ENCODE measurements at regions not wholly inside any gene's neighbourhood (a gene's known extent, or its start where the extent isn't known, plus 50 kb on each side); places are given as distances from the start of the nearest gene placed in this dataset.

DNA sequence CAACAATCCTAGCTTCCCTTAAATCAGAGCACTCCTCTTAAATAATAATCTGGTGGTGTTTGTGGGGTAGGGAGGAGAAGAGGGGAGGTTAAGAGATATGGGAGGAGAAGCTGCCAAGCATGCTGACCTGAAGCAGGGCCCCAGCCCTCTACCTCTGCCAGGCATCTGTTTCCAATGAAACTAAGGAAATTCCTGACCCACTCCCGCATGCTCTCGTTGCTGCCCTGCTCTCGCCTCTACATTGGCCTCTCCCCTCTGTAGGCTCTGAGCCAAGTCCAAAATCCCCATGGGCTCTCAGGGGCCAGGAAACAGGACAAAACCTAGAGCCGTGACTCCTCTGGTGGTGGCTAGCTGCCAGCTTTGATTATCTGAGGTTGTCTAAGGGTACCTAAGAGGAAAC lies 559.5 kb upstream of the CDH11 start:
- TF ChIP-seq SPI1 (IDR thresholded peaks at IDR 0.05; ENCODE audit: low read depth, low read length): no peak
- TF ChIP-seq POLR2AphosphoS5 (IDR thresholded peaks at IDR 0.05; ENCODE audit: low read depth, low read length): no peak
- TF ChIP-seq POLR2A (IDR thresholded peaks at IDR 0.05; ENCODE audit: low read depth, low read length): no peak
- TF ChIP-seq PAX5 (IDR thresholded peaks at IDR 0.05; ENCODE audit: insufficient read depth, low read length, severe bottlenecking): no peak
- no peak for TF ChIP-seq POU2F2 (IDR thresholded peaks at IDR 0.05; ENCODE audit: low read depth, low read length)
- TF ChIP-seq TAF1 (IDR thresholded peaks at IDR 0.05; ENCODE audit: low read depth, low read length): no peak
- FAIRE-seq: no peak

DNA sequence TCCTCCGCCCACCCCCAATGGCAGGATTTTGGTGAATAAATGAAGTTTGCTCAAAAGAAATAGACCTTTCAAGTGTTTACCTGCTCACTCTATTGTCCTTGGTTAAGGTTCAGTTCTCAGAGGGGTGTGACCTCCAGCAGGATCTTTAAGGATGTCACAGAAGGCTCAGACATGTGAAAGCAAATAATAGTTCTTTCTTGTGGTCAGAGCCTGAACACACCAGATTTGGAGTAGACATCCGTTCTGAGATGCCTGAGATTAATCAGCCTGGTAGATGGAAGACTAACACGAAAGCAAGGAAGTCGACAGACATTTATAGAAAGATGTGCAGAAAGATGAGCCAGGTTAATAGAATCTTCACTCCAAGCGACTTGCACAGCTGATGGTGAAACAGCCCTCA lies 557.9 kb upstream of the CDH11 start:
- TF ChIP-seq POLR2AphosphoS5 (IDR thresholded peaks at IDR 0.05; ENCODE audit: low read depth, low read length): no peak
- no peak for TF ChIP-seq POLR2A (IDR thresholded peaks at IDR 0.05; ENCODE audit: low read depth, low read length)
- no peak for TF ChIP-seq TAF1 (IDR thresholded peaks at IDR 0.05; ENCODE audit: low read depth, low read length)
- no peak for TF ChIP-seq PAX5 (IDR thresholded peaks at IDR 0.05; ENCODE audit: insufficient read depth, low read length, severe bottlenecking)
- TF ChIP-seq SPI1 (IDR thresholded peaks at IDR 0.05; ENCODE audit: low read depth, low read length): no peak
- no peak for TF ChIP-seq POU2F2 (IDR thresholded peaks at IDR 0.05; ENCODE audit: low read depth, low read length)
- DNase-seq (ENCODE audit: insufficient read length, low spot score): no peak
- no peak for FAIRE-seq

More for the DNA sequence above, 559.5 kb upstream of the CDH11 start:
- DNase-seq (ENCODE audit: insufficient read length, low spot score): no peak

DNA sequence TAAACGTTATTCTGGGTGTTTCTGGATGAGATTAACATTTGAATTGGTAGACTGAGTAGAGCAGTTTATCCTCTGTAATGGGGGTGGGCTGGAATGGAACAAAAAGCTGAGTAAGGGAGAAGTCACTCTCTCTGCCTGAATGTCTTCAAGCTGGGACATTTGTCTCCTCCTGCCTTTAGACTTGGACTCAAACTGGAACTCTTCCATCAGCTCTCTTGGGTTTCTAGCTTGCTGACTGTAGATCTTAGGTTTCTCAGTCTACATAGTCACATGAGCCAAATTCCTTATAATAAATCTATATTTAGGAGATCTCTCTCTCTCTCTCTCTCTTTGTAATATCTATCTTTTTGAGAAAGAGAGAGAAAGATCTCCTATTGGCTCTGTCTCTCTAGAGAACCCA lies 553.3 kb upstream of the CDH11 start:
- no peak for FAIRE-seq
- TF ChIP-seq POU2F2 (IDR thresholded peaks at IDR 0.05; ENCODE audit: low read depth, low read length) (no peak), POLR2AphosphoS5 (IDR thresholded peaks at IDR 0.05; ENCODE audit: low read depth, low read length) (no peak), TAF1 (IDR thresholded peaks at IDR 0.05; ENCODE audit: low read depth, low read length) (no peak), SPI1 (IDR thresholded peaks at IDR 0.05; ENCODE audit: low read depth, low read length) (no peak), POLR2A (IDR thresholded peaks at IDR 0.05; ENCODE audit: low read depth, low read length) (no peak), PAX5 (IDR thresholded peaks at IDR 0.05; ENCODE audit: insufficient read depth, low read length, severe bottlenecking) (no peak)
- DNase-seq (ENCODE audit: insufficient read length, low spot score): no peak

DNA sequence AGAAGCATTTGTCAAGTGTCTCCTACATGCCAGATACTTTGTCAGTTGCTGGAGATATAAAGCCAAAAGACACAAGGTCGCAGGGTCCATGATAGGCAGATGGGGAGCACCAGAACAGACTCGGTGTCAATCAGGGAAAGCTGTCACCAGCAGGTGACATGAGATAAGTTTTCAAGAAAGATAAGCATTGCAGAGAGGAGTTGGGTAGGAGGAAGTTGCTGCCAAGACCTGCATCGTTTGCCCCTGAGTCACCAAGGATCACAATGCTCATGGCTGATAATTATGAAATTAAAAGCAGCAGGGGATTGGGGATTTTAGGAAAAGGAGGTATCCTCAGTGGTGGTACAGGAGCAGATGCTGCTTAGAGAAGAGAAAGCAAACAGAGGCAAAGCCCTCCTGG lies 551.1 kb upstream of the CDH11 start:
- FAIRE-seq: no peak
- no peak for DNase-seq (ENCODE audit: insufficient read length, low spot score)
- TF ChIP-seq TAF1 (IDR thresholded peaks at IDR 0.05; ENCODE audit: low read depth, low read length) (no peak), POLR2AphosphoS5 (IDR thresholded peaks at IDR 0.05; ENCODE audit: low read depth, low read length) (no peak), SPI1 (IDR thresholded peaks at IDR 0.05; ENCODE audit: low read depth, low read length) (no peak), POLR2A (IDR thresholded peaks at IDR 0.05; ENCODE audit: low read depth, low read length) (no peak), POU2F2 (IDR thresholded peaks at IDR 0.05; ENCODE audit: low read depth, low read length) (no peak), PAX5 (IDR thresholded peaks at IDR 0.05; ENCODE audit: insufficient read depth, low read length, severe bottlenecking) (no peak)

DNA sequence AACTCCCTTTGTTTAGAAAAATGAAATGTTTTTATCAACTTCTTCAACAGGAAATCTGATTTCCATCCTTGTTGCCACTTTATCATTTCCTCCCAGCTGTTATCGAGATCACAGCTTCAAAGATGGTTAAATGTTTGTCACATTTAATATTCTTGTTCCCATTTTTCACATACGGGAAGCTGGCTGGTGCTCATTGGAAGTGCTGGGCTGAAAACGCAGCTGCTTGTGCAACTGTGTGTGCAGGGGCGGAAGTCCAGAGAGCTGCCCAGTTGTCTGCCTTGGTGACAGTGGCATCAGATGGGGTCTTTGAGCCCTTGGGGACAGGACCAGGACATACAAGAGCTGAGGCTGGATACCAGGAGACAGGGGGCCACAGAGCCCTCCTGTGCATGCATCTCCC lies 549.2 kb upstream of the CDH11 start:
- no peak for FAIRE-seq
- DNase-seq (ENCODE audit: insufficient read length, low spot score): no peak
- TF ChIP-seq POLR2AphosphoS5 (IDR thresholded peaks at IDR 0.05; ENCODE audit: low read depth, low read length) (no peak), POLR2A (IDR thresholded peaks at IDR 0.05; ENCODE audit: low read depth, low read length) (no peak), PAX5 (IDR thresholded peaks at IDR 0.05; ENCODE audit: insufficient read depth, low read length, severe bottlenecking) (no peak), POU2F2 (IDR thresholded peaks at IDR 0.05; ENCODE audit: low read depth, low read length) (no peak), SPI1 (IDR thresholded peaks at IDR 0.05; ENCODE audit: low read depth, low read length) (no peak), TAF1 (IDR thresholded peaks at IDR 0.05; ENCODE audit: low read depth, low read length) (no peak)

DNA sequence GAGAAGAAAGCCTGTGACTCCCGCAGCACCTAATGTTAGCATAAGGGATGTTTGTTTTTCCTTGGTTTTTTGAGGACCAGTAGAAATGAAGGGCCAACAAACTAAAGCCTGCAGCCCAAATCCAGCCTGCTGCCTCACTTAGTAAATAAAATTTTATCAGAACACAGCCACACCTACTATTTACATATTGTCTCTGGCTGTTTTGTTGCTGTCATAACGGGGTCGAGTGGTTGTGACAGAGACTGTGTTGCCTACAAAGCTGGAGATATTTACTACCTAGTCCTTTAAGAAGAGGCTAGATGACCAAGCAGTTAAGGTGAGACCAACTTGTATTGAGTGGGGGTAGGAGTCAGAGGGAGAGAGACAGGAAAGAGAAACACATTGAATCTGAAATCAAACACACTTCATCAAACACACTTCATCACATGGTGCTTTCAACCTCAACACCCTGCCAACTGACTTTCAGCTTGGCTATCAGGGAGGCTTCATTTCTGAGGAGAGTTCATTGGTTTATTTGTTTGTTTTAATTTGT lies 546.3 kb upstream of the CDH11 start:
- FAIRE-seq: no peak
- no peak for DNase-seq (ENCODE audit: insufficient read length, low spot score)
- TF ChIP-seq TAF1 (IDR thresholded peaks at IDR 0.05; ENCODE audit: low read depth, low read length): no peak

DNA sequence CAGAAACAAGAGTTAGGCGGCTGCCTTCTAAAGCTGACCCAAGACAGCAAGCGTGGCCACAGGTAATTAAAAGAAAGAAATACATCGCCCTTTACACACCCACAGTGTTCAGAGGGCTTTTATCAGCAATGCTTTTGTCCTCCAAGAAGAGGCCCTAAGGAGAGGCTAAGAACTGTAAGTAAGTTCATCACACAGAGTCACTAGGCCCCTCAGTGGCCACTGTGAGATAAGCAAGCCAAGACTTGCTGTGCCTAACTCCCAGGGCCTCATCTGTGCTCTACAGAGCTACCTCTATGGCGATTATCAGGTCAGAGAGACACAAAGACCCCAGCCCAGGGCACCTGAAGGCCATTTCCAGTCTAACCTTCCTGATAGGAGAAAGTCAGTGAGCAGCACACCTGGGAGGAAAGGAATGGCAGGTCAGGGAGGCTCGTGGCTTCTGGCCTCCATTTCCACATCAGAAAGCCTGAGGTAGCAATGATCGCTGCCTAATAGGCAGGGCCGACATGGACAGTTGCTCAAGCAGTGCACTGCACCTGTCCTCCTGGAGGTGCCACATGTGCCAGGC lies 545.2 kb upstream of the CDH11 start:
- DNase-seq (ENCODE audit: insufficient read length, low spot score): no peak
- no peak for FAIRE-seq
- TF ChIP-seq PAX5 (IDR thresholded peaks at IDR 0.05; ENCODE audit: insufficient read depth, low read length, severe bottlenecking) (no peak), TAF1 (IDR thresholded peaks at IDR 0.05; ENCODE audit: low read depth, low read length) (no peak), POLR2AphosphoS5 (IDR thresholded peaks at IDR 0.05; ENCODE audit: low read depth, low read length) (no peak), POU2F2 (IDR thresholded peaks at IDR 0.05; ENCODE audit: low read depth, low read length) (no peak), POLR2A (IDR thresholded peaks at IDR 0.05; ENCODE audit: low read depth, low read length) (no peak), SPI1 (IDR thresholded peaks at IDR 0.05; ENCODE audit: low read depth, low read length) (no peak)

DNA sequence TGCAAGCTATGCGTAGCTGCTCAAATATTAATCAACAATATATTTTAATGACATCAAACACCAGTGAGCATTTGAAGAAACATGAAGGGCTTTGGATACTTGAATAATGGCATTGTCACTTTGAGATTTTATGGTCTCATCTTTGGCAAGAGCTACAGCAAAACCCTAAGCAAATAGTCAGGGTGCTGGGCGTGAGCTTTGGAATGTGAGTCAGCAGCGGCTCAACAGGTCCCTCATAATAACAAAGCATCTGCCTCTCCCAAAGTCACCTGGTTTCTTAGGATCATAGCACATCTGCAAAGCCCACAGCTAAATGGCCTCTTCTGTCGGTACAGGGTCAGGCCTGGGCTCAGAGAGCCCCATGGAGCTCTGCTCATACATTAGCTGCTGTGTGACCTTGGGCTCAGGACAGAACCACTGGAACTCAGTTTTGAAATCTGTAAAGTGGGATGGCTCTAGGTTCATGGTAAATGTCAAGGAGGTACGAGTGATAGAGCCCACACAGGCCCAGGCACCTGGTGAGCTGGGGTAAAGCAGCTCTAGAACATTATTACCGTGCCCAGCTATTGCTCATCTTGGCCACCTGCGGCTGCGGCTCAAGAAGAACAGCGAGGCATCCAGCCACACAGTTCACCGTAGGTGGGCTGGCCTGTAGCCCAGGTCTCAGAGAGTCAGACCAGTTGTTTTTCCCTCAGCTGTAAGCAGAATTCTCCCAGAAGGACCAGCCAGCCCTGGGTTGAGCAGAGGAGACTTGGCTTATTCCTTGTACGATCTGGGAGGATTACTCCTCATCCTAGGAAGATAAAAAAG lies 544.5 kb upstream of the CDH11 start:
- no peak for TF ChIP-seq SPI1 (IDR thresholded peaks at IDR 0.05; ENCODE audit: low read depth, low read length)
- TF ChIP-seq POLR2A (IDR thresholded peaks at IDR 0.05; ENCODE audit: low read depth, low read length): no peak
- TF ChIP-seq TAF1 (IDR thresholded peaks at IDR 0.05; ENCODE audit: low read depth, low read length): no peak
- no peak for TF ChIP-seq POLR2AphosphoS5 (IDR thresholded peaks at IDR 0.05; ENCODE audit: low read depth, low read length)
- TF ChIP-seq PAX5 (IDR thresholded peaks at IDR 0.05; ENCODE audit: insufficient read depth, low read length, severe bottlenecking): no peak
- no peak for TF ChIP-seq POU2F2 (IDR thresholded peaks at IDR 0.05; ENCODE audit: low read depth, low read length)
- FAIRE-seq (no peak), DNase-seq (ENCODE audit: insufficient read length, low spot score) (no peak)

DNA sequence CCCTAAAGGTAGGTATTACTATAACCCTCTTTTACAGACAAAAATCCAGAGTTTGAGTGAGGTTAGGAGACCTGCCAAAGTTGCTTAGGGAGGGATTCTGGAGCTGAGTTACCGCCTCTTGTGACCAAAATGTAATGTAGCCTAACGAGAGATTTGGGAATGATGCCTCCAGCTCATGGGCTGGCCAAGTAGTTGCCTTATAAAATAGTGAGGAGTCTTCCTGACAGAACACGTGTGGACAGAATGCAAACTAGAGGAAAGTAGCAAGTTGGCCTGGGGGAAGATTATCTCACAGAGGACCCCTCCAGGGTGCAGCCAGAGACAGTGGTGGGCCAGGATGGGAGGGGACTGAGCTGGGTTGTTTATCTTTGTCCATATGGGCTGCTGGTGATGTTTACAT lies 543.7 kb upstream of the CDH11 start:
- FAIRE-seq (no peak), DNase-seq (ENCODE audit: insufficient read length, low spot score) (no peak)
- TF ChIP-seq TAF1 (IDR thresholded peaks at IDR 0.05; ENCODE audit: low read depth, low read length): no peak
- TF ChIP-seq POLR2AphosphoS5 (IDR thresholded peaks at IDR 0.05; ENCODE audit: low read depth, low read length): no peak
- TF ChIP-seq PAX5 (IDR thresholded peaks at IDR 0.05; ENCODE audit: insufficient read depth, low read length, severe bottlenecking): no peak
- no peak for TF ChIP-seq SPI1 (IDR thresholded peaks at IDR 0.05; ENCODE audit: low read depth, low read length)
- TF ChIP-seq POU2F2 (IDR thresholded peaks at IDR 0.05; ENCODE audit: low read depth, low read length): no peak
- TF ChIP-seq POLR2A (IDR thresholded peaks at IDR 0.05; ENCODE audit: low read depth, low read length): no peak
